ENCODE measurements at regions not wholly inside any gene's neighbourhood (a gene's known extent, or its start where the extent isn't known, plus 50 kb on each side); places are given as distances from the start of the nearest gene placed in this dataset.

GRCh38 chr21:19537116-19537515, 1133.5 kb upstream of the TMPRSS15 start:
- no peak overlapping the region for H3K4me3 ChIP-seq (replicated peaks in 1 of 2; ENCODE audit: low read depth in 1 of 2, low read length in 2 of 2)
- no peak for DNase-seq (ENCODE audit: low read depth, low spot score)
- H3K9me2 ChIP-seq (ENCODE audit: insufficient read depth): no peaks in the 10 kb centered on the region
- H3K27ac ChIP-seq (ENCODE audit: low read depth, low read length): no peak overlapping the region
- no peaks in the 10 kb centered on the region for H4K20me1 ChIP-seq (ENCODE audit: insufficient read depth)
- TF ChIP-seq ZFX (IDR thresholded peaks at IDR 0.05) (no peak), FOSL1 (IDR thresholded peaks at IDR 0.05; ENCODE audit: low read depth) (no peak), EGR1 (IDR thresholded peaks at IDR 0.05; ENCODE audit: low read depth) (no peak), EZH2phosphoT487 (IDR thresholded peaks at IDR 0.05; ENCODE audit: borderline replicate concordance) (no peak), CEBPB (IDR thresholded peaks at IDR 0.05; ENCODE audit: low read depth) (no peak), POLR2AphosphoS5 (IDR thresholded peaks at IDR 0.05; ENCODE audit: low read depth, low read length) (no peak), ATF3 (IDR thresholded peaks at IDR 0.05) (no peak), TCF7L2 (IDR thresholded peaks at IDR 0.05; ENCODE audit: borderline replicate concordance, extremely low read depth, insufficient read depth, insufficient read length) (no peak)
- ChIA-PET RAD21 (ENCODE audit: low non-redundant PET in 1 of 2, low total read pairs in 2 of 2, uncharacterized antibody in 2 of 2, unreplicated experiment in 2 of 2) (no interaction called here), CTCF (no interaction called here), POLR2A (no interaction called here)
- H2AFZ ChIP-seq (ENCODE audit: low read depth, low read length, poor library complexity, severe bottlenecking): no peak overlapping the region
- no peak overlapping the region for H3K9ac ChIP-seq (ENCODE audit: low read length)
- no peaks in the 10 kb centered on the region for H3K79me2 ChIP-seq (ENCODE audit: insufficient read depth, low read length)
- H3K36me3 ChIP-seq (ENCODE audit: control insufficient read depth in 1 of 2, insufficient read depth in 2 of 2, low read length in 2 of 2): no peaks in the 10 kb centered on the region
- H3K27me3 ChIP-seq (ENCODE audit: insufficient read depth, low read length): no peaks in the 10 kb centered on the region
- peaks cover 0 to 27% of the 10 kb centered on the region in 2 experiments; a peak in 2 of 4 replicates for H3K9me3 ChIP-seq (ENCODE audit: control insufficient read depth in 1 of 2, insufficient read depth in 1 of 2, low read depth in 1 of 2, low read length in 2 of 2)
- no peak overlapping the region for H3K4me2 ChIP-seq (ENCODE audit: low read length)
- BruUV-seq (replicated peaks): no TSS peak
- no peaks in the 10 kb centered on the region for H3K4me1 ChIP-seq (ENCODE audit: control insufficient read depth in 1 of 2, insufficient read depth in 2 of 2, low read length in 2 of 2)
- ATAC-seq: no peak
- intact Hi-C loops (cut with micrococcal nuclease): no loop called here

GRCh38 chr21:19540287-19540686, 1136.7 kb upstream of the TMPRSS15 start:
- H3K79me2 ChIP-seq (ENCODE audit: insufficient read depth, low read length): no peaks in the 10 kb centered on the region
- CTCF ChIA-PET: no interaction called here
- no peak for TF ChIP-seq RAD21 (IDR thresholded peaks at IDR 0.05; ENCODE audit: low read depth)
- no peak for TF ChIP-seq JUND (IDR thresholded peaks at IDR 0.05)
- TF ChIP-seq SP1 (IDR thresholded peaks at IDR 0.05; ENCODE audit: low read depth): no peak
- no peak for TF ChIP-seq EZH2phosphoT487 (IDR thresholded peaks at IDR 0.05; ENCODE audit: borderline replicate concordance)
- TF ChIP-seq CBX3 (IDR thresholded peaks at IDR 0.05; ENCODE audit: low read depth): no peak

More at GRCh38 chr21:19540287-19540686, 1136.7 kb upstream of the TMPRSS15 start:
- ChIA-PET POLR2A (no interaction called here), RAD21 (ENCODE audit: low non-redundant PET in 1 of 2, low total read pairs in 2 of 2, uncharacterized antibody in 2 of 2, unreplicated experiment in 2 of 2) (no interaction called here)
- DNase-seq (ENCODE audit: low read depth, low spot score): no peak
- H3K4me2 ChIP-seq (ENCODE audit: low read length): no peak overlapping the region
- H3K27me3 ChIP-seq (ENCODE audit: insufficient read depth, low read length): no peaks in the 10 kb centered on the region
- no peaks in the 10 kb centered on the region for H4K20me1 ChIP-seq (ENCODE audit: insufficient read depth)
- H3K36me3 ChIP-seq (ENCODE audit: control insufficient read depth in 1 of 2, insufficient read depth in 2 of 2, low read length in 2 of 2): no peaks in the 10 kb centered on the region
- H2AFZ ChIP-seq (ENCODE audit: low read depth, low read length, poor library complexity, severe bottlenecking): no peak overlapping the region
- no peak for ATAC-seq
- no peak overlapping the region for H3K4me3 ChIP-seq (replicated peaks in 1 of 2; ENCODE audit: low read depth in 1 of 2, low read length in 2 of 2)
- H3K9ac ChIP-seq (ENCODE audit: low read length): no peak overlapping the region
- no TSS peak for BruUV-seq (replicated peaks)
- H3K27ac ChIP-seq (ENCODE audit: low read depth, low read length): no peak overlapping the region
- no peaks in the 10 kb centered on the region for H3K4me1 ChIP-seq (ENCODE audit: control insufficient read depth in 1 of 2, insufficient read depth in 2 of 2, low read length in 2 of 2)
- peaks cover 0 to 39% of the 10 kb centered on the region in 2 experiments; a peak in 2 of 4 replicates for H3K9me3 ChIP-seq (ENCODE audit: control insufficient read depth in 1 of 2, insufficient read depth in 1 of 2, low read depth in 1 of 2, low read length in 2 of 2)
- H3K9me2 ChIP-seq (ENCODE audit: insufficient read depth): no peaks in the 10 kb centered on the region
- intact Hi-C loops (cut with micrococcal nuclease): no loop called here

Measured in HCT116 (cell line).